Stimulated activated naive CD4-positive, alpha-beta T cell (primary cell): ENCODE measurements at regions not wholly inside any gene's neighbourhood (a gene's known extent, or its start where the extent isn't known, plus 50 kb on each side); places are given as distances from the start of the nearest gene placed in this dataset.

Source experiments
- DNase-seq, 6 experiments: peaks; one replicate each; lab custom pipeline; 2025; lab: John Stamatoyannopoulos, UW

- no peak for DNase-seq
Measured at GRCh38 chr2:120866071-120866470, 130.4 kb downstream of the GLI2 start.

- no peak for DNase-seq
Measured at GRCh38 chr2:120866483-120867140, 130.9 kb downstream of the GLI2 start.

DNA sequence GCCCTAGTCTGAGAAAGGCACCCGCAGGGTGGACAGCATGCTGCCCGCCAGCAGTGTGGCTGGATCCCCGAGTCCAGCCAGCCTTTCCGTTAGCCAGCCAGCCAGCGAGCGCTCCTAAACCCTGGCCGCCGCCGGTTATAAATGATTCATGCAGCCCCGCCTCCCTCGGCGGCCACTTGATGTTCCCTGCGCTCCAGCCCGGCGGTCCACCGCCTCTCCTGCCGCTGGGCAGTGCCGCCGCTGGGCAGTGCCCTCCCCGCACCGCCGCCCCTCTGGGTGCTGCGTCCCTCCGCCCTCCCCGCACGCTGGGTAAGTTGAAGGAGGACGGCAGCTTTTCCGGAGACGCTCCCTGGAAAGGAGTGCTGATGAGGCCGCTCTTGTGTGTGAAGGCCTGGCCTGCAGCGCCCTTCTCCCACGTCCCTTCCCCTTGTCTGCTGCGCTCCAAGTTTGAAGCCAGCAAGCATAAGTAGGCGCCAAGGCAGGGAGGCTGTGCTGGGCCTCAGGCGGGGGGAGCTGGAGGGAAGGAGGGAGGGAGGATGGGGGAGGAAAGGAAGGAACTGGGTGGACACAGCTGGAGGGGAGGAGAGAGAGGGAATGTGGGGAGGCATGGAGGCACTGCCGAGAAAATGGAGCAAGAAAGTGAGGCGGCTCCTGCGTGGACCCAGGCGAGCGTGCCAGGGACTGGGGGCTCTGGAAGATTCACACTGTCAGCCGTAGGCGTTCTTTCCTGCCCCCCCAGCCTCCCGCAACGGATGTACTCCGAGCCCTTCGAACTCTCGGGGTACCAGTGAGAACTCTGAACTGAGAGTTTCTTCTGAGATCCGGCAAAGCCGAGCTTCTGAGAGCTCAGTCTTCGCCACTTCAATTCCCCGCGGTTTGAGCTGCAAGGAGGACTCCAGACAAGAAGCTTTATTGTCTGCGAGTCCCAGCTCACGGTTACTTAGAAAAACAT, 131.9 kb downstream of the GLI2 start:
- DNase-seq: no peak

GRCh38 chr2:120868366-120868765, 132.7 kb downstream of the GLI2 start:
- DNase-seq: no peak

- no peak for DNase-seq
Measured at GRCh38 chr2:120869036-120869729, 133.5 kb downstream of the GLI2 start.

- DNase-seq: no peak
Measured at GRCh38 chr2:120869730-120870466, 134.2 kb downstream of the GLI2 start.

GRCh38 chr2:120870467-120870788, 134.8 kb downstream of the GLI2 start:
- DNase-seq: no peak

- no peak for DNase-seq
Measured at GRCh38 chr2:120871016-120871635, 135.5 kb downstream of the GLI2 start.

DNA sequence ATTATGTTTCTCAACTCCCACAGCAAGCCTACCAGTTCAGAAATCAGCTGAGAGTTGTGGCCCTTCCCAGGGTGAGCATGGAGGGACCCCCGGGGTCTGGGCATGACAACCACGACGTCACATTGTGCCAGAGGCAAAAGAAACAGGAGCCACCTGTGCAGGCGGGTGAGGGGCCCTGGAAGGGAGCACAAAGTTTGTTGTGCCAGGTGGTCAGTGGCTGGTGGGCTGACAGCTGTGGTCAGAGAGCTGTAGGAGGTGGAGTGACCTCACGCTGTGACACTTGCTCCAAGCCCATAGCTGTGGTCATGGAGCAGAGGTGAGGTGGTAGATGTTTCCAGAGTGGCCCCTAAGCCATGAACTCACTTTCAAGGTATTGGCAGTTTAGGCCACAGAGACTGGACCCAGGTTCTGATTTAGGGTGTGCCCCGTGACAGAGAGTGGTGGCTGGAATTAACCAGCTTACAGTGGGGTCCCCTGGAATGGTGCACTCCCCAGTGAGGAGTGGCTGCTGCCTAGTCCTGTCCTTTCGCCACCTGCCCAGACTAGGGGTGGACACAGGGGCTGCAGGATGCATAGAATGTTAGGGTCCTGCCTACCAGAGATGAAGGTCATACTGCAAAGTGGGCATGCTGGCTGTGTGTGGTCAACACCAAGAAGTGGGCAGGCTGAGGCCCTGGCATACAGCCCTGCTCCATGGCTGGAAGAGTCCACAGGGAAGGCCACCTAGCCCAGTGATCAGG, 136.4 kb downstream of the GLI2 start:
- DNase-seq: no peak

GRCh38 chr2:120873958-120874887, 138.6 kb downstream of the GLI2 start:
- DNase-seq: no peak

DNA sequence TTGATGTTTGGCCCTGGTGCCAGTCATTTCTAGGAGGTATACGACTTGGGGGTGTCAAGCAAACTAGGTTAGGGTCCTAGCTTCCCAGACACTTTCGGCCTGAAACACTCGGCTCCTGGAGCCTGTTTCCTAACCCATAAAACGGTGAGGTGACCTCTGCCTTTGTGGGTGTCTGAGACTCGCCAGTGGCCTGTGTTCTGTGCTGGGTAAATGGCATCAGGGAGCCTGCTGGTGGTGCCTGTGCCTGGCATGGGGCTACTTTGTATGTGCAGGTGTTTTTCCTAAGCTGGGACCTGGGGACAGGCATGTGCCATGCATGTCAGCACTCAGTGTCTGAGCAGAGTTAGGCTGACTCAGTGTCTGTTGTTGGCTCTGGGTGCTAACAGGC, 139.2 kb downstream of the GLI2 start:
- no peak for DNase-seq

- DNase-seq: no peak
Measured at GRCh38 chr2:120875431-120875830, 139.8 kb downstream of the GLI2 start.

DNA sequence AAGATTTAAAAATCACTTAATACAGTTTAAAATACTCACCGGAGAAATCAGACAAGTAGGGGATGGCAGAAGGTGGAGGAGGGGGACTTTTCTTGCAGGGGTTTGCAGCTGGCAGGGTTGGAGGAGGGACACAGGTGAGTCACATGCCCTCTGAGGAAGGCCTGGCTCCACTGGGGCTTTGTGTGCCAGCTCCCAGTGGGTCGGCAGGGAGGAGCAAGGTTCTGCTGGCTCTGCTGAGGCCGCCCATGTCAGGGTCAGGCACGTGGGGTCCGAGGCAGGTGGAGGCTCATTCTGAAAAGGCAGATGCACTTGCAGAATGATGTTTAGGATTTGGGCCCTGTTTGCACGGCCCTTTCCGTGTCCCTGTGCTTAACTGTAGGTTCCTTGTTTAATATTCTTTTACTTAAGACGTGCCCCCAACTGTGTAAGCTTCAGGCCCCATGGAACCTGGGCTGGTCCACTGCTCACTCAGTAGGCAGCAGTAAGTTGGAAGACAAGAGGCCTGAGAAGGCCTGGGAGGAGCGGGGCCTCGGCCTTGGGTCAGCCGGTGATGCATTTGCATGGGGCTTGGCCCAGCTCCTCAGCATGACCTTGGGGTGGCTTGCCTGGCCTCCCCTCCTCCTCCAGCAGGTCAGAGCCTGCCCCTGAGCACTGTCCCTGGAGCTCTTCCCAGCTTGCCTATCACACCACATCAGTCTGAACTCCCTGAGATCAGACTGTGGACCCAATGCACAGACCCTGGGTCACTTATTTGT, 141.0 kb downstream of the GLI2 start:
- DNase-seq: no peak

- no peak for DNase-seq
Measured at GRCh38 chr2:120877409-120877808, 141.7 kb downstream of the GLI2 start.

DNA sequence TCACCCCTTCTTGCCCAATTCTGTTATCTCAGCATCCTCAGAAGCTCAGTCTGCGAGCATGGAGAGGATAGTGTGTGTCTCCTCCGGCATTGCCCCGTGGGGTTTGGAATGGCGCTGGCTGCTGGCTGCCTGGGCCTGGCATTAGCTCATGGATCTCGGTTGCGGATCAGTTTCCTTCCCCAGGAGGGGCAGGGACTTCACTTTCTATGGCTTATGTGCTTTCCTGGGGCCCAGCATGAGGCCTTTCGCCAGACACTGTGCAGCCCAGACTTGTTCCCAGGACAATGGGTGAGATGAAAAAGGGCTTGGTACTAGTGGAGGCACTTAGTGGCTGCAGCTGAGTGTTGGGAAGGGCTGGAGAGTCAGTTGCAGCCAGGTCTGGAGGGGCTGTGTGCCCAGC, 143.3 kb downstream of the GLI2 start:
- DNase-seq: no peak

DNA sequence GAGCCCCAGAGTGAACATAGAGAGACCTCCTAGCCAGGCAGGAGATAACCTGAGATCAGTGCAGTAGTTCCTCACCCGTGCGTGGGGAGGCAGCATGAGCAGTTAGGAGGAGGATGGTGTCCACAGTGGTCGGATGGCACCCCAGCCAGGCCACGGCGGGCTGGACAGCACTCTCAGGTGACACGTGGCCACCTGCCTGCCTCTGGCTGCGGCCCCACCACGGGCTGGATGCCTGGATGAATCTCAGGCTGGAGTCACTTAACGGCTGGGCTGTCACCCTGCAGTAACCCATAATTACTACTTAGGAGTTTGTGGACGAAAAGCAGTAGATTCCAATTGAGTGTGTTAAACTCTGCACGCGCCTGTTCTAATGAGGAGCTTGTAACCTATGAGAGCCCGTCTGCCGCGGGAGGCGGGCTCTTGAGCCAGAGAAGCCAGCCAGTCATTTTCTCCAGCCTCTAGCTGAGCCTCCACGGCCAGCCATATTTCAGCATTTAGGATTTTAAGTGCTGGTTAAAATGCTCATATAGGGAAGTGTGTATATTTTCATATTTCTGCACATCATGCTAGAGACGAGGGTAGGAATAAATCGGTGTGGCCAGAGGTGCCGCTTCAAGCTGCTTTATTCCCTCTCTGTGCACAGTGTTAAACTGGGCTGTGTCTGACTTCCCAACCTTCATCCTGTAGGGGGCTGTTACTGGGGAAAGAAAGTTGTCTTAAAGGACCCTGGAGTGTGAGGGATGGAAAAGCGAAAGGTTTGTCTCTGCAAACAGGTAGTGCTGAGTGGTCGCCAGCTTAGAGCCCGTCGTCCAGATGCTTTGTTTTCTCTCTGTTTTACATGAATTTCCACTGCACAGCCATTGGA, 144.0 kb downstream of the GLI2 start:
- no peak for DNase-seq

DNA sequence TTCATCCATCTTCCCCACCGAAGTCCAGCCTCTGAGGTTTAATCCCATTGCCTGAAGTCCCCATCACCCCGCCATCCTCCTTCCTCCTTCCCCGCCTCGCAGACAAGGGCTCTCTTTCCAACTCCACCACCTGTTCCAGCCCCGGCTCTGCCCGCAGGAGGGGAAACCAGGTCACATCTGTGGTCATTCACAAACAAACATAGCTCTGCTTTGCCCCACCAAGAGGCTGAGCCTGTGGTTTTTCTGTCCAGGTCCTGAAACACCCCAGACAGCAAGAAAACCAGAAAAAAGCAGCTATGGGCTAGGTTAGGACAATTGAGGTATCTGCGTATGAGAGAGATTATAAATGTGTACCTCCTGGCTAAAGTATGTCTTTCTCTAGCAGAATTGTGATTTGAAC, 144.7 kb downstream of the GLI2 start:
- no peak for DNase-seq
